ENCODE measurements at regions not wholly inside any gene's neighbourhood (a gene's known extent, or its start where the extent isn't known, plus 50 kb on each side); places are given as distances from the start of the nearest gene placed in this dataset.

DNA sequence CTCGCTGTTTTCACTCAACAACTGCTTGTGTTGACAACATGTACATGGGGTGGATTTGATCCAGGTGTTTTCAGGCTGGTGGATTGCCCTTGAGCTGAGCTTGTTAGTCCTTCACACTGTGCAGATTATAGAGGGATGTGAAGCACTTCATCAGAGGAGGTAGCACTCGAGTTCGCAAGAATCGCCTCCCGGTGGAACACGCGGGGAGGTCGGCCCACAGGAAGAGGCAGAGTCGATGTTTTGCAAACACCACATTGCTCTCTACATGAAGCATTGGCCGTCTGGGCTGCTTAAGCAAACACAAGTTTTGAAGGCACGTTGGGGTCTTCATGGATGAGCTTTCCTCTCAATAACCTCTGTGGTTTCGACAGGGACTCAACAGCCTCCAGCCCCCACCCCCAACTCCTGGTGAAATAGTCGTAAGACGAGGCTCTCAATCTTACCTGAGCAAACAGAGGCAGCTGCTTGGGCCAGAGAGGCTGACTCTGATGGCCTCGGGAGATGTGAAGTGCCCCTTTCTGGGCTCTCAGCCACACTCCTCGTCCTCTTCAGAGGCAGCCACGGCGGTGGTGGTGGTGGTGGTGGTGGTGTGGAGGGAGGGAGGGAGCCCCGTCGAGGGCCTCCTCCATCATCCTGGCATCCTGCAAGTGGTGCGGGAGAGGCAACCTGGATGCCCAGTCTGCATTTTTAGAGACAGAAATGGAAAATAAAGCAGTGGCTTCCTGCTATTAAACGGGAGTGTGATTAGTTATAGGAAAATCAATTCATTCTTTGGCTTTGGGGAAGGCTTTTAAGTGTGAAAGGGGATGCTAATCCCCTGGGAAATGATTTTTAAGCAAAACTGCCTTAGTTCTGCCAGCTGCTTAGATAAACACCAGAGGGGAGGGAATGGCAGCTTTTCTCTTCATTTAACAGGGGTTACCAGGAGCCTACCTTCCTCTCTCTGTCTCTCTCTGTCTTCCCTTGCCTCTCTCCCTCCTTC lies 552.5 kb upstream of the EEF2KMT start:
- H3K4me1 Mint-ChIP-seq (ENCODE audit: unreplicated experiment) = no peaks in the 10 kb centered on the region
- H3K4me3 Mint-ChIP-seq = no peak overlapping the region
- H3K36me3 Mint-ChIP-seq = no peaks in the 10 kb centered on the region
- H3K27ac Mint-ChIP-seq = no peak overlapping the region
- H3K9me3 Mint-ChIP-seq = no peaks in the 10 kb centered on the region
- TF ChIP-seq CTCF (conservative IDR thresholded peaks at IDR 0.05) = no peak
- no peak for DNase-seq (ENCODE audit: extremely low spot score, unreplicated experiment)
- peaks cover 24% of the 10 kb centered on the region for H3K27me3 Mint-ChIP-seq

- no peaks in the 10 kb centered on the region for H3K9me3 Mint-ChIP-seq
- DNase-seq (ENCODE audit: extremely low spot score, unreplicated experiment) = no peak
- no peak overlapping the region for H3K4me3 Mint-ChIP-seq
- no peak for TF ChIP-seq CTCF (conservative IDR thresholded peaks at IDR 0.05)
- no peaks in the 10 kb centered on the region for H3K36me3 Mint-ChIP-seq
- no peaks in the 10 kb centered on the region for H3K4me1 Mint-ChIP-seq (ENCODE audit: unreplicated experiment)
- peaks cover 26% of the 10 kb centered on the region for H3K27me3 Mint-ChIP-seq
- H3K27ac Mint-ChIP-seq = no peak overlapping the region
These were observed 549.5 kb upstream of the EEF2KMT start for GRCh38 chr16:5647051-5647450.

DNA sequence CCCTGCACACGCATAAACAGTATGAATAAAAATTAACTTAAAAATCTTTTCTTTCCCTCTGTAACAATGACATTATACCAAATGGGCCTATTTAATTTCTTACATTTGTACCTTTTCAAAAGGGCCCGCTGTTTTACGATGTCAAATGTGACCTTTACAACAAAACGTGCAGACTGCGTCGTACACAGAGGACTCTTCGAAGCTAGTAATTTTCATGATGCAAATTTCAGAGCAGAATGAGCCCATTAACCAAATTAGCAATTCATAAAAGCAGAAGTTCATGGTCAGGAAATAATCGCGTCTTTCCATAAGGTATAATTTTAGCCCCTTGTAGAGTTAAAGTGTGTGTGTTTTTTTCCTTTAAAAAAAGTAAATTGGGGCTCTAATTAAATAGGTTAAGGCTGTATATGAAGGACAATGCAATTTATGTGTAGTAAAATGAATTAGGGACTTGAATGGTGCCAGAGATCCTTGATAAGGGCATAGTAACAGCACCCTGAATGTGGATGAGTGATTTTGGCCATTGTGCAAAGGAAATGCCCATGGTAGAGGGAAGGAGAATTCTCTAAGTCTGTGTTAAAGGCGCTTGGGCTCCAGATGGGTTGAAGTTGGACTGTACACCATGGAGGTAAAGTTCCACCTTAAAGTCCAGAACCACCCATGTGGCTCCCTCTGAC lies 546.4 kb upstream of the EEF2KMT start:
- Mint-ChIP-seq H3K9me3 (no peaks in the 10 kb centered on the region), H3K27ac (no peak overlapping the region), H3K27me3 (peaks cover 23% of the 10 kb centered on the region), H3K36me3 (no peaks in the 10 kb centered on the region), H3K4me3 (no peak overlapping the region), H3K4me1 (ENCODE audit: unreplicated experiment) (no peaks in the 10 kb centered on the region)
- no peak for DNase-seq (ENCODE audit: extremely low spot score, unreplicated experiment)
- TF ChIP-seq CTCF (conservative IDR thresholded peaks at IDR 0.05) = no peak

- Mint-ChIP-seq H3K27ac (no peak overlapping the region), H3K36me3 (no peaks in the 10 kb centered on the region), H3K4me3 (no peak overlapping the region), H3K4me1 (ENCODE audit: unreplicated experiment) (no peaks in the 10 kb centered on the region), H3K27me3 (peaks cover 20% of the 10 kb centered on the region), H3K9me3 (no peaks in the 10 kb centered on the region)
- TF ChIP-seq CTCF (conservative IDR thresholded peaks at IDR 0.05) = no peak
- no peak for DNase-seq (ENCODE audit: extremely low spot score, unreplicated experiment)
These were observed 544.8 kb upstream of the EEF2KMT start for GRCh38 chr16:5642436-5642835.

GRCh38 chr16:5642011-5642410 lies 544.4 kb upstream of the EEF2KMT start:
- Mint-ChIP-seq H3K4me1 (ENCODE audit: unreplicated experiment) (no peaks in the 10 kb centered on the region), H3K4me3 (no peak overlapping the region), H3K27me3 (peaks cover 20% of the 10 kb centered on the region), H3K36me3 (no peaks in the 10 kb centered on the region), H3K27ac (no peak overlapping the region), H3K9me3 (no peaks in the 10 kb centered on the region)
- no peak for DNase-seq (ENCODE audit: extremely low spot score, unreplicated experiment)
- TF ChIP-seq CTCF (conservative IDR thresholded peaks at IDR 0.05) = no peak
